Cardiac muscle cell (in vitro differentiated cells and primary cell): ENCODE measurements at regions not wholly inside any gene's neighbourhood (a gene's known extent, or its start where the extent isn't known, plus 50 kb on each side); places are given as distances from the start of the nearest gene placed in this dataset.

Experiments used
- DNase-seq, 2 donors: peaks; one replicate each; pipeline versions ENCODE4 v3.0.0 to v3.0.0-alpha.2; 2010 to 2017; ENCODE audit warnings: low read depth in 1 of 2, low spot score in 1 of 2
- H3K27ac ChIP-seq: fragments of 200-600 bp; sonication (generic); 2 replicates; pipeline ENCODE4 v1.5.1; 2016
- H3K27me3 ChIP-seq: fragments of 200-600 bp; sonication (generic); 2 replicates; pipeline ENCODE4 v1.6.0; 2016; ENCODE audit warnings: control low read depth
- H3K36me3 ChIP-seq: fragments of 200-600 bp; sonication (generic); 2 replicates; pipeline ENCODE4 v1.5.1; 2016; ENCODE audit warnings: control low read depth
- H3K4me1 ChIP-seq: fragments of 200-600 bp; sonication (generic); 2 replicates; pipeline ENCODE4 v1.8.1; 2017; ENCODE audit warnings: low read depth, mild to moderate bottlenecking, mixed run types
- H3K4me3 ChIP-seq: fragments of 200-600 bp; sonication (generic); 2 replicates; pipeline ENCODE4 v1.5.1; 2016; ENCODE audit warnings: mild to moderate bottlenecking
- H3K9me3 ChIP-seq: fragments of 200-600 bp; sonication (generic); 2 replicates; pipeline ENCODE4 v1.5.1; 2017; ENCODE audit warnings: low read depth, mild to moderate bottlenecking, control low read depth
- CTCF ChIP-seq: IDR thresholded peaks from 2 replicates; pipeline ENCODE4 v1.5.1; 2012; ENCODE audit warnings: low read depth, mild to moderate bottlenecking, low read length

- no peak overlapping the region for H3K27ac ChIP-seq
- TF ChIP-seq CTCF, result no peak
- H3K36me3 ChIP-seq, result no peaks in the 10 kb centered on the region
- H3K27me3 ChIP-seq, result no peaks in the 10 kb centered on the region
- DNase-seq, result no peak
- no peak overlapping the region for H3K4me3 ChIP-seq
- no peaks in the 10 kb centered on the region for H3K9me3 ChIP-seq
- no peaks in the 10 kb centered on the region for H3K4me1 ChIP-seq
These were observed 87.1 kb downstream of the KIF2B start for GRCh38 chr17:53909802-53910201.

DNA sequence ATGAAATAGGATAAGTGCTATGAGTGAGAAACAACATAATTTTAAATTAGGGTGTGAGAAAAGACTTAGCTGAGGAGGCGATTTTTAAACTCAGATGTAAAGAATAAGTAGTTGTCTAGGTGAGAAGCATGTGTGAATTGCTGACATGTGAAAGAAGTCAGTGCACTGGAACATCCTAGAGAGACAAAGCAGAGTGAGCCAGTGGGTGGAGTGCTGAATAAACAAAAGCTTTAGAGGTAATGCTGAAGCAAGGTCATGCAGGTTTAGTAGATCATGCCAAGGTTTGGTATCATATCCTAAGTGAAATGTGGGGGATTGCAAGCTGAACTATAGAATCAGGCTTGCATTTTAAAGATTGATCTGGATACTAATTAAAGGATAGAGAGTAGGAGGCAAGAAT, 89.4 kb downstream of the KIF2B start:
- Histone ChIP-seq H3K27ac (no peak overlapping the region), H3K4me3 (no peak overlapping the region), H3K9me3 (no peaks in the 10 kb centered on the region), H3K36me3 (no peaks in the 10 kb centered on the region), H3K4me1 (no peaks in the 10 kb centered on the region), H3K27me3 (no peaks in the 10 kb centered on the region)
- no peak for TF ChIP-seq CTCF
- DNase-seq, result no peak

GRCh38 chr17:53919356-53919755, 96.6 kb downstream of the KIF2B start:
- H3K27me3 ChIP-seq, result no peaks in the 10 kb centered on the region
- no peak for TF ChIP-seq CTCF
- no peak for DNase-seq
- no peak overlapping the region for H3K4me3 ChIP-seq
- no peaks in the 10 kb centered on the region for H3K9me3 ChIP-seq
- no peak overlapping the region for H3K27ac ChIP-seq
- no peaks in the 10 kb centered on the region for H3K36me3 ChIP-seq
- H3K4me1 ChIP-seq, result no peaks in the 10 kb centered on the region

DNA sequence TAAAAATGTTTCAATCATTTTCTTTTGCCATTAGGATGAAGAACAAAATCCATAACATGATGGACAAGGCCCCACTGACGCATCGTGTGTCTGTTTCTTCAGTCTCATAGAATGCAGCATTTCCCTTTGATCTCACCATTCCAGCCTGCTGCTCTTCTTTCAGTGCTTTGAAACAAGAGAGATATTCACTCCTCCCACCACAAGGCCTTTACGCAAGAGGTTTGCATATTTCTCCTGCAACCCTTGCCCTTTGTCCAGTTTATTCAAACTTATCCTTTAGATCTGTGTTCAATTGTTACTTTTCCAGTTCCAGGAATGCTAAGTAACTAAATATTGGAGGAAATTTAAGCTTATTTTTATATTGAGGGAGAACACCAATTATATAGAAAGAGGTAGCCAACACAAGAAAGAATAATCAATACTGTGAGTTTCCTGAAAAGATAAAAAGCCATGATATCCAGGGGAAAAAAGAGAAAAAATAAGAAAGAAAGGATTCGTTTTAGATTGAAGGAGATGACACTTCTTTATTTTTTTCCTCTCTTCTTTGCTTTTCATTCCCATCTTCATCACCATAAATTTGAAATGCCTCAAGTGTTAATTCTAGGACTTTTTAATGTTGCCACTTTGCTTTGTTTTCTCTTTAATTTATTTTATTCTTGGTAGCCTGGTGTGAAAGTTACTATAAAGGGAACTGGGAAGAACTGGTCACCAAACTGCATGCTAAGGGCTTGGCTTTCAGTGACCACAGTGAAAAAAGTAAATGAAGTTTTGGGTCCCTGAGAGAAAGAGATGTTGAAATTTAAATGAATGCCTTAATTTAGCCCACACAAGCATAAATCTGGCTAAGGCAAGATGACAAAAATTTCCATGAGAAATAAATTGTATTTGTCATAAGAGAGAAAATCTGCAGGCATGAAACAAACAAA, 102.1 kb downstream of the KIF2B start:
- H3K27me3 ChIP-seq, result no peaks in the 10 kb centered on the region
- H3K4me3 ChIP-seq, result no peak overlapping the region
- no peak for DNase-seq
- no peaks in the 10 kb centered on the region for H3K4me1 ChIP-seq
- H3K9me3 ChIP-seq, result no peaks in the 10 kb centered on the region
- TF ChIP-seq CTCF, result no peak
- H3K27ac ChIP-seq, result no peak overlapping the region
- no peaks in the 10 kb centered on the region for H3K36me3 ChIP-seq

DNA sequence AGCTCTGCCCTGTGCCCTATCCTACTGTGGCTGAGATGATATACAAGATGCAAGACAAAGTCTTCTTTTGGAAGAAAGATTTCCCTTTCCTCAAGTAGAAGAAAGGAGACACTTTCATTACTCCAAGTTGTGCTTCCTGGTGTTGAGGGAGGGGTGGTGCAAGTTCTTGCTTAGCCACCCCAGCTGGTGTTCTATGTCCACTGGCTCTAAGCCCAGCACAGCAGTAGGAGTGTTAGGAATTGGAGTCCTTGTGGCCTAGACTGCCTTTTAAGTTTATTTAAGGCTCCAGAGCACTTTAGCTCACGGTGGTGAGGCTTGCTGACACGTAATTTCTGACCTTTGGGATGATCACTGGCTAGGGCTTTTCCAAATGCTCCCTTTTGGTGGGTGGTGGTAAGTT, 109.7 kb downstream of the KIF2B start:
- no peaks in the 10 kb centered on the region for H3K4me1 ChIP-seq
- no peaks in the 10 kb centered on the region for H3K9me3 ChIP-seq
- DNase-seq, result no peak
- no peaks in the 10 kb centered on the region for H3K27me3 ChIP-seq
- H3K27ac ChIP-seq, result no peak overlapping the region
- no peak overlapping the region for H3K4me3 ChIP-seq
- no peaks in the 10 kb centered on the region for H3K36me3 ChIP-seq
- no peak for TF ChIP-seq CTCF
